GM12878 (cell line): ENCODE measurements at regions not wholly inside any gene's neighbourhood (a gene's known extent, or its start where the extent isn't known, plus 50 kb on each side); places are given as distances from the start of the nearest gene placed in this dataset.

Experiments
- ATAC-seq: fragments of 200-7000 bp; cut with Tn5 transposase; 3 replicates; pipeline ENCODE4 v1.9.1; 2020; ENCODE audit warnings: mild to moderate bottlenecking, moderate library complexity
- BruUV-seq: library from RNA; stranded (reverse); fragments of 400-500 nt; replicated peaks from 2 replicates; lab custom pipeline; 2021; lab: Mats Ljungman, UMichigan
- CTCF ChIA-PET: fragments of 300-600 bp; sonication (Branson Sonifier 250); formaldehyde crosslinking; extraction: SDS; loops from one replicate; lab custom pipeline; 2021; ENCODE audit warnings: inconsistent platforms; lab: Yijun Ruan, JAX
- POLR2A ChIA-PET: fragments of 350-600 bp; formaldehyde crosslinking; extraction: SDS; loops from one replicate; lab custom pipeline; 2021; ENCODE audit warnings: inconsistent platforms; lab: Charles Lee
- RAD21 ChIA-PET: fragments of 300-600 bp; sonication (Branson Sonifier 250); formaldehyde crosslinking; loops from one replicate; lab custom pipeline; 2023; ENCODE audit warnings: antibody characterized with exemption; ENCODE audit not compliant: unreplicated experiment; lab: Charles Lee
- SMC1A ChIA-PET: fragments of 300-600 bp; sonication (Branson Sonifier 250); formaldehyde crosslinking; loops from one replicate; lab custom pipeline; 2023; ENCODE audit not compliant: unreplicated experiment, uncharacterized antibody; lab: Charles Lee
- DNase-seq: peaks from one replicate; pipeline ENCODE4 v3.0.0-alpha.2; 2011; ENCODE audit warnings: low read depth, low spot score
- FAIRE-seq: peaks from 3 replicates; lab custom pipeline; 2011; peaks lifted over from hg19 to GRCh38; lab: Jason Lieb, UNC
- H2AFZ ChIP-seq: 2 replicates; pipeline ENCODE4 v1.6.0; 2011; ENCODE audit warnings: low read depth, low read length, control low read depth; ENCODE audit not compliant: control insufficient read depth
- H3K27ac ChIP-seq: 2 replicates; pipeline ENCODE4 v1.5.1; 2011; ENCODE audit warnings: control low read depth; ENCODE audit not compliant: control insufficient read depth, insufficient read depth
- H3K27me3 ChIP-seq, 2 experiments: replicated peaks in 1 of 2; 2 replicates each; pipeline versions ENCODE4 v1.6.0 to v1.6.1; 2011; ENCODE audit warnings: low read length in 1 of 2; ENCODE audit not compliant: control insufficient read depth in 2 of 2, insufficient read depth in 2 of 2
- H3K36me3 ChIP-seq, 2 experiments: 2 replicates each; pipeline ENCODE4 v1.5.1; 2011; ENCODE audit warnings: low read length in 1 of 2; ENCODE audit not compliant: control insufficient read depth in 2 of 2, insufficient read depth in 2 of 2
- H3K4me1 ChIP-seq: 2 replicates; pipeline ENCODE4 v1.6.1; 2011; ENCODE audit warnings: mild to moderate bottlenecking, low read length, moderate library complexity, mixed read lengths; ENCODE audit not compliant: control insufficient read depth, insufficient read depth
- H3K4me2 ChIP-seq: 2 replicates; pipeline ENCODE4 v1.6.0; 2011; ENCODE audit warnings: control low read depth; ENCODE audit not compliant: control insufficient read depth, insufficient read depth
- H3K4me3 ChIP-seq: fragments of 200-600 bp; sonication (generic); 2 replicates; pipeline ENCODE4 v1.5.1; 2016
- H3K79me2 ChIP-seq: 2 replicates; pipeline ENCODE4 v1.6.0; 2011; ENCODE audit warnings: low read length; ENCODE audit not compliant: control insufficient read depth, insufficient read depth
- H3K9ac ChIP-seq: 2 replicates; pipeline ENCODE4 v1.8.0; 2011; ENCODE audit warnings: low read length, control low read depth, mixed read lengths; ENCODE audit not compliant: control insufficient read depth, insufficient read depth
- H3K9me3 ChIP-seq: replicated peaks from 3 replicates; pipeline ENCODE4 v1.5.1; 2011; ENCODE audit warnings: mild to moderate bottlenecking, low read length; ENCODE audit not compliant: control insufficient read depth, insufficient read depth
- H4K20me1 ChIP-seq: 2 replicates; pipeline ENCODE4 v1.6.0; 2011; ENCODE audit not compliant: control insufficient read depth, insufficient read depth
- BHLHE40 ChIP-seq, 2 experiments: fragments of 450-650 bp in 1 of 2; IDR thresholded peaks; 2 replicates each; pipeline ENCODE4 v1.6.1; 2011 to 2017; ENCODE audit warnings: low read depth in 2 of 2, borderline replicate concordance in 1 of 2, improper control_type of control experiment in 1 of 2, low read length in 1 of 2, mild to moderate bottlenecking in 1 of 2
- CBX5 ChIP-seq: sonication (generic); IDR thresholded peaks from 2 replicates; pipeline ENCODE4 v1.6.1; 2016; ENCODE audit warnings: low read depth, moderate library complexity, mild to moderate bottlenecking, inconsistent platforms
- CHD2 ChIP-seq: IDR thresholded peaks from 2 replicates; pipeline ENCODE4 v1.6.1; 2011; ENCODE audit warnings: low read depth, low read length, improper control_type of control experiment, borderline replicate concordance
- EGR1 ChIP-seq, 2 experiments: IDR thresholded peaks; 1 replicate in 1 of 2; 2 replicates in 1 of 2; pipeline ENCODE4 v1.6.1; 2011 to 2012; ENCODE audit warnings: low read depth in 2 of 2, low read length in 2 of 2, borderline replicate concordance in 1 of 2, mild to moderate bottlenecking in 1 of 2, moderate library complexity in 1 of 2
- MTA3 ChIP-seq: IDR thresholded peaks from 2 replicates; pipeline ENCODE4 v1.6.1; 2012; ENCODE audit warnings: low read length, inconsistent platforms, borderline replicate concordance
- NBN ChIP-seq: fragments of 450-650 bp; IDR thresholded peaks from 2 replicates; pipeline ENCODE4 v1.6.1; 2016
- NFYA ChIP-seq: IDR thresholded peaks from 2 replicates; pipeline ENCODE4 v1.6.1; 2011; ENCODE audit warnings: low read depth, mild to moderate bottlenecking, low read length, improper control_type of control experiment, borderline replicate concordance
- NR2C2 ChIP-seq: IDR thresholded peaks from 2 replicates; pipeline ENCODE4 v1.6.1; 2011; ENCODE audit warnings: borderline replicate concordance, low read depth; ENCODE audit not compliant: control insufficient read depth, insufficient read length
- SIN3A ChIP-seq: IDR thresholded peaks from 2 replicates; pipeline ENCODE4 v1.6.1; 2012; ENCODE audit warnings: low read depth, low read length, improper control_type of control experiment
- whole genome bisulfite sequencing: methylation state at CpG from one replicate; pipeline ENCODE4 v1.1.6; 2016; ENCODE audit warnings: low lambda C conversion rate; ENCODE audit not compliant: insufficient replicate concordance, insufficient coverage; ENCODE audit errors: missing lambda C conversion rate; 5-methylcytosine and 5-hydroxymethylcytosine counted together
- in situ Hi-C: fragments of 300-500 bp; cut with MboI; formaldehyde crosslinking; loops from 9 replicates; pipeline ENCODE4 v1.14.3; 2018; ENCODE audit warnings: mixed read lengths
- intact Hi-C: fragments of 100-400 bp; cut with micrococcal nuclease; formaldehyde crosslinking; loops from one replicate; pipeline ENCODE4 v1.14.2; 2022; ENCODE audit not compliant: unreplicated experiment
- TF ChIP-seq, protein P1 (sequence below): fragments of 450-650 bp; IDR thresholded peaks from 2 replicates; pipeline ENCODE4 v1.6.1; 2016; ENCODE audit warnings: mild to moderate bottlenecking
- TF ChIP-seq, protein P2 (sequence below): fragments of 450-650 bp; IDR thresholded peaks from 2 replicates; pipeline ENCODE4 v1.6.1; 2017; ENCODE audit warnings: antibody characterized with exemption, mild to moderate bottlenecking, moderate library complexity
- TF ChIP-seq, protein P3 (sequence below): fragments of 450-650 bp; IDR thresholded peaks from 2 replicates; pipeline ENCODE4 v1.6.1; 2017; ENCODE audit warnings: mild to moderate bottlenecking, moderate library complexity

DNA sequence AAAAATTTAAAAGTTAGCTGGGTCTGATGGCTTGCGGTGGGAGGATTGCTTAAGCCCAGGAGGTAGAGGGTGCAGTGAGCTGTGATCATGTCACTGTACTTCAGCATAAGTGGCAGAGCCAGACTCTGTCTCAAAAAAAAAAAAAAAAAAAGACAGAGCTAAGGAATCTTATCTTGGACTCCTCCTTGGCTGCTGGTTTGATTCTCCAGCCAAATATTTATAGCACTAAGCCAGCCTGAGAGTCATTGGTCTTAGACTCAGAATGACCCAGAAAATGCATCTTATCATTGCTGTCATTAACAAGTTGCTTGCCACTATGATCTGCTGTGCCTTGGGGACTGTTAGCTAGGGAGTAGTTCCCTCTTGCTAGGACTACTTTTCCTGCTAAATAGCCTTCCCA is 164.7 kb downstream of the GNAT3 start:
- no peak for FAIRE-seq
- Histone ChIP-seq H3K9ac (no peak overlapping the region), H3K4me3 (no peak overlapping the region), H4K20me1 (no peaks in the 10 kb centered on the region), H3K4me2 (no peak overlapping the region), H3K27ac (no peak overlapping the region), H3K27me3 (no peaks in the 10 kb centered on the region), H2AFZ (no peak overlapping the region), H3K36me3 (no peaks in the 10 kb centered on the region), H3K79me2 (no peaks in the 10 kb centered on the region), H3K4me1 (no peaks in the 10 kb centered on the region), H3K9me3 (no peaks in the 10 kb centered on the region)
- ATAC-seq = no peak
- TF ChIP-seq, protein P1, sequence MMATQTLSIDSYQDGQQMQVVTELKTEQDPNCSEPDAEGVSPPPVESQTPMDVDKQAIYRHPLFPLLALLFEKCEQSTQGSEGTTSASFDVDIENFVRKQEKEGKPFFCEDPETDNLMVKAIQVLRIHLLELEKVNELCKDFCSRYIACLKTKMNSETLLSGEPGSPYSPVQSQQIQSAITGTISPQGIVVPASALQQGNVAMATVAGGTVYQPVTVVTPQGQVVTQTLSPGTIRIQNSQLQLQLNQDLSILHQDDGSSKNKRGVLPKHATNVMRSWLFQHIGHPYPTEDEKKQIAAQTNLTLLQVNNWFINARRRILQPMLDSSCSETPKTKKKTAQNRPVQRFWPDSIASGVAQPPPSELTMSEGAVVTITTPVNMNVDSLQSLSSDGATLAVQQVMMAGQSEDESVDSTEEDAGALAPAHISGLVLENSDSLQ = no peak
- no peak for TF ChIP-seq NR2C2
- TF ChIP-seq, protein P2, sequence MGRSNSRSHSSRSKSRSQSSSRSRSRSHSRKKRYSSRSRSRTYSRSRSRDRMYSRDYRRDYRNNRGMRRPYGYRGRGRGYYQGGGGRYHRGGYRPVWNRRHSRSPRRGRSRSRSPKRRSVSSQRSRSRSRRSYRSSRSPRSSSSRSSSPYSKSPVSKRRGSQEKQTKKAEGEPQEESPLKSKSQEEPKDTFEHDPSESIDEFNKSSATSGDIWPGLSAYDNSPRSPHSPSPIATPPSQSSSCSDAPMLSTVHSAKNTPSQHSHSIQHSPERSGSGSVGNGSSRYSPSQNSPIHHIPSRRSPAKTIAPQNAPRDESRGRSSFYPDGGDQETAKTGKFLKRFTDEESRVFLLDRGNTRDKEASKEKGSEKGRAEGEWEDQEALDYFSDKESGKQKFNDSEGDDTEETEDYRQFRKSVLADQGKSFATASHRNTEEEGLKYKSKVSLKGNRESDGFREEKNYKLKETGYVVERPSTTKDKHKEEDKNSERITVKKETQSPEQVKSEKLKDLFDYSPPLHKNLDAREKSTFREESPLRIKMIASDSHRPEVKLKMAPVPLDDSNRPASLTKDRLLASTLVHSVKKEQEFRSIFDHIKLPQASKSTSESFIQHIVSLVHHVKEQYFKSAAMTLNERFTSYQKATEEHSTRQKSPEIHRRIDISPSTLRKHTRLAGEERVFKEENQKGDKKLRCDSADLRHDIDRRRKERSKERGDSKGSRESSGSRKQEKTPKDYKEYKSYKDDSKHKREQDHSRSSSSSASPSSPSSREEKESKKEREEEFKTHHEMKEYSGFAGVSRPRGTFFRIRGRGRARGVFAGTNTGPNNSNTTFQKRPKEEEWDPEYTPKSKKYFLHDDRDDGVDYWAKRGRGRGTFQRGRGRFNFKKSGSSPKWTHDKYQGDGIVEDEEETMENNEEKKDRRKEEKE = no peak
- TF ChIP-seq MTA3 = no peak
- TF ChIP-seq NBN = no peak
- no peak for TF ChIP-seq BHLHE40 (IDR thresholded peaks at IDR 0.05; ENCODE audit: borderline replicate concordance in 1 of 2, low read depth in 2 of 2, low read length in 1 of 2)
- TF ChIP-seq SIN3A = no peak
- TF ChIP-seq CHD2 = no peak
- no peak for TF ChIP-seq CBX5
- TF ChIP-seq EGR1 (IDR thresholded peaks at IDR 0.05; ENCODE audit: borderline replicate concordance in 1 of 2, low read depth in 2 of 2, low read length in 2 of 2) = no peak
- TF ChIP-seq NFYA = no peak
- TF ChIP-seq, protein P3, sequence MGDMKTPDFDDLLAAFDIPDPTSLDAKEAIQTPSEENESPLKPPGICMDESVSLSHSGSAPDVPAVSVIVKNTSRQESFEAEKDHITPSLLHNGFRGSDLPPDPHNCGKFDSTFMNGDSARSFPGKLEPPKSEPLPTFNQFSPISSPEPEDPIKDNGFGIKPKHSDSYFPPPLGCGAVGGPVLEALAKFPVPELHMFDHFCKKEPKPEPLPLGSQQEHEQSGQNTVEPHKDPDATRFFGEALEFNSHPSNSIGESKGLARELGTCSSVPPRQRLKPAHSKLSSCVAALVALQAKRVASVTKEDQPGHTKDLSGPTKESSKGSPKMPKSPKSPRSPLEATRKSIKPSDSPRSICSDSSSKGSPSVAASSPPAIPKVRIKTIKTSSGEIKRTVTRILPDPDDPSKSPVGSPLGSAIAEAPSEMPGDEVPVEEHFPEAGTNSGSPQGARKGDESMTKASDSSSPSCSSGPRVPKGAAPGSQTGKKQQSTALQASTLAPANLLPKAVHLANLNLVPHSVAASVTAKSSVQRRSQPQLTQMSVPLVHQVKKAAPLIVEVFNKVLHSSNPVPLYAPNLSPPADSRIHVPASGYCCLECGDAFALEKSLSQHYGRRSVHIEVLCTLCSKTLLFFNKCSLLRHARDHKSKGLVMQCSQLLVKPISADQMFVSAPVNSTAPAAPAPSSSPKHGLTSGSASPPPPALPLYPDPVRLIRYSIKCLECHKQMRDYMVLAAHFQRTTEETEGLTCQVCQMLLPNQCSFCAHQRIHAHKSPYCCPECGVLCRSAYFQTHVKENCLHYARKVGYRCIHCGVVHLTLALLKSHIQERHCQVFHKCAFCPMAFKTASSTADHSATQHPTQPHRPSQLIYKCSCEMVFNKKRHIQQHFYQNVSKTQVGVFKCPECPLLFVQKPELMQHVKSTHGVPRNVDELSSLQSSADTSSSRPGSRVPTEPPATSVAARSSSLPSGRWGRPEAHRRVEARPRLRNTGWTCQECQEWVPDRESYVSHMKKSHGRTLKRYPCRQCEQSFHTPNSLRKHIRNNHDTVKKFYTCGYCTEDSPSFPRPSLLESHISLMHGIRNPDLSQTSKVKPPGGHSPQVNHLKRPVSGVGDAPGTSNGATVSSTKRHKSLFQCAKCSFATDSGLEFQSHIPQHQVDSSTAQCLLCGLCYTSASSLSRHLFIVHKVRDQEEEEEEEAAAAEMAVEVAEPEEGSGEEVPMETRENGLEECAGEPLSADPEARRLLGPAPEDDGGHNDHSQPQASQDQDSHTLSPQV = no peak
- ChIA-PET CTCF (interaction anchor here (0.6 kb wide), 1 partner anchor 489 kb away, joined by 3 read pairs; no protein-coding TSS in a partner anchor), RAD21 (no interaction called here), POLR2A (interaction anchor here (0.6 kb wide), 1 partner anchor 1454 kb away, joined by 6 read pairs; no protein-coding TSS in a partner anchor), SMC1A (no interaction called here)
- intact Hi-C loops (no loop called here), in situ Hi-C loops (no loop called here)
- BruUV-seq = no TSS peak
- WGBS = 83% methylated on average over 1 of the region's 1 CpG
- DNase-seq = no peak
